ENCODE measurements at regions not wholly inside any gene's neighbourhood (a gene's known extent, or its start where the extent isn't known, plus 50 kb on each side); places are given as distances from the start of the nearest gene placed in this dataset.

- DNase-seq = no peak
Observed at GRCh38 chr18:14031053-14031452, 101.2 kb downstream of the ZNF519 start.

DNA sequence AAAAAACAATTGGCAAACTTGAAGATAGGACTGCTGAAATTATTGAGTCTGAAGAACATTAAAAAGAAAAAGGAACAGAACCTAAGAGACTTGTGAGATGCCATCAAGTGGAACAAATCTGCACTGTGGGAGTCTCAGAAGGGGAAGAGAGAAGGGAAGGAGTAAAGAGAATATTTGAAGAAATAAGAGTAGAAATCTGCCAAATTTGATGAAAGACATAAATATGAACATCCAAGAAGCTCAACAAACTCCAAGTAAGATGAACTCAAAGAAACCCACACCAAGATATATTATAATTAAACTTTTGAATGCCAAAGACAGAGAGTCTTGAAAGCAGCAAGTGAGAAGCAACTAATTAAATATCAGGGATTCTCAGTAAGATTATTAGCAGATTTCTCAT, 102.7 kb downstream of the ZNF519 start:
- DNase-seq = no peak

DNA sequence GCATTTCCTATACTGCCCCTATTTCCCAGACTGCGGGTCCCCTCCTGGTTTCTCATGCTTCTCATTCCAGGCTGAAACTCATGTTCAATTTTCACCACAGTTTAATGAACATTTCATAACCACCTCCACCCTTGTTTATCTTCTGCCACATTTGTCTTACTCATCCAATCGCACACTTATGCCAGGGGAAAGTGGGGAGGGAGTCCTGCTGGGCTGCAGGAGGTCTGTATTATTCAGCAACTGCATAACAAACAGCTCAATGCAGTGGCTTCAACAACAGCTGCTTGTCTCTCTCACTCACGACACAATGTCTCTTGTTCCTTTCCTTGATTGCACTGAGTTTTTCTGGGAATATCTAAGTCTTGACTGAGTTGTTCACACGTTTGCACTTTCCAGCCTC, 106.0 kb downstream of the ZNF519 start:
- DNase-seq = no peak

GRCh38 chr18:14025306-14025940, 106.8 kb downstream of the ZNF519 start:
- no peak for DNase-seq

DNA sequence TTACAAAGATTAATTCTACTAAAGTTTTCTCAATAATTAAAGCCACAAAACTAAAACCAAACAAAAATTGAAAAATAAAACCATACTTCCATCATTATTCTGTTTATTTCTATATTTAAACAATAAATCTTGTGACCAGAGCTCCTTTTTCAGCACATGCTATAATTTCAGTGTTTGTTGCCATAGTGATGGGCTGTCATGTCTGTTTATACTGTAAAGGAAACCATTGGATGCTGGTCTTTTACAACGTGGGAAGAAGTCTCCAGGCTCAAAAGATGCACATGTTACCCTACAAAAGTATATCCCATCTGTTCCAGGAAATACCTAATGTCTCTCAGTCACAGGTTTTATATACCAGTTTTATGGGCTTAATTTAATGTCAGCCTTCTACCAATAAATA, 100.1 kb upstream of the MC2R start:
- DNase-seq = no peak

GRCh38 chr18:14014456-14014855, 99.1 kb upstream of the MC2R start:
- no peak for DNase-seq

DNA sequence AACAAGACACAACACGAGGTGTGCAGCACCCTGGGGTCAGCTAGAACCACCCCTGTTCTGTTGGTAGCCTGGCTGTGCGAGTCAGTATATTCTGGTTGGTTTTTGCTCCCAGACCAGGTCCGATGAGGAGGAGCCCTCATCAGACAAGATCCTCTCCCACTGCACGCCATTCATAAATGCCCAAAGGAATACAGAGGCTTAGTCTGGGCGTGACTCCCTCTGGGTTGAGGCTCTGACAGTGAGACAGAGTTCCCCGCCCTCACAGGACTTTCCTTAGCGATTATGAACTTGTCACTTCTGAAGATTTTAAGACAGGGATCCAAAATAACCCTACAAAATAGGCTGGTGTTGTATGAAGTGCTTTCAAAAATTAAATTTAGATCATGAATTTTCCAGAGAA, 85.5 kb upstream of the MC2R start:
- no peak for DNase-seq

DNA sequence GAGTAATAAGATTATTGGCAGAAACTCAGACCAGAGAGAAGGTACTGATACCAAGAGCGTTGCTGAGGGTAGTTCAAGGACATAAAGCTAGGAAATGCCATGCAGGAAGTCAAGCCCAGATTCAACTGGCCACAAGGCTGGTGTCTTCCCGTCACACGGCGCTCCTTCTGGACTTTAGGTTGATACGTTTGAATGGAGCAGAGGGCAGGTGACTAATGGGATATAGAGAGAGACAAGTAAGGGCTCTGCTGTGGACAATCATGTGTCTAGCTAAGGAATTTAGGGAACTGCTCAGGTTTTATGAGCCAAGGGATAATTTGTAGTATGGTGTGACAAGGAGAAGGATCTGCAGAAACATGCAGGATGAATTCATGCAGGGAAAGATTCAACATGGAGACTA, 83.9 kb upstream of the MC2R start:
- DNase-seq = no peak

- no peak for DNase-seq
Observed at GRCh38 chr18:13998571-13998970, 83.2 kb upstream of the MC2R start.

DNA sequence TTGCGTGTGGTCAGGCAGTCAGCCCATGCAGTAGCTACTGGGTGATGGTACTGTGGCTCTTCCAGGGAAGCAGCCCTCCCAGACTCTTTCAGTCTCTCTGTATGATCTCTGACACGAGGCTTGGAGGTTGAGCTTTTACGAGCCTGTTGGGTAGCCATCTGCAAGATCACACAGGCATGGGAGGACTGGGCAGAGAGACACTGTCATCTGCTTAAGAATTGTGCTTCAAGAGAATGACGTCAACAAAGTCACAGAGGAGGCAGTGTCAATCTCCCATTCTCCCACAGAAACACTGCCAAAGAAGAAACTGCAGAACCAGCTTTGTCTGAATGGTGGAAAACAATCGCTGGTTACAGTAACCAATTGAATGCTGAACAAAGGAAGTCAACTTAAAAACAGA, 78.4 kb upstream of the MC2R start:
- DNase-seq = no peak

- DNase-seq = no peak
Observed at GRCh38 chr18:13992826-13993540, 77.6 kb upstream of the MC2R start.

- no peak for DNase-seq
Observed at GRCh38 chr18:13989199-13989598, 73.9 kb upstream of the MC2R start.

DNA sequence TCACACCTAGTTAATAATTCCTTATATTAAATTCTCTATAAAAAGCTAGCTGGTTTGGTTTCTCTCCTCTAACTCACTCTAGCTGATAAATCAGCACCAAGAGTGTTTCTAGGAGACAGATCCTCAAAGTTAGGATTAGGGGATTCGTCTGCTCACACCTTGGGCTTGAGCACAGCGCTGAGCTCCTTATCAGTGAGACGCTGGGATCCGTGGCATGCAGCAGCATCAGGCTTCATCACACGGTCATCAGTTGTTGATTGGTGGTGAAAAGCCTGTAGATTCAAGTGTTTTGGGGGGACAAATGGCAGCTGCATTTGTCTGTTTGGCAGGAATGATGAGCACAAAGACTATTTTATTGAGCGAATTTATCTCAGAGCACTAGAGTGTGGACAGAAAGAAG, 72.6 kb upstream of the MC2R start:
- no peak for DNase-seq

GRCh38 chr18:13984080-13984479, 68.7 kb upstream of the MC2R start:
- DNase-seq = no peak

DNA sequence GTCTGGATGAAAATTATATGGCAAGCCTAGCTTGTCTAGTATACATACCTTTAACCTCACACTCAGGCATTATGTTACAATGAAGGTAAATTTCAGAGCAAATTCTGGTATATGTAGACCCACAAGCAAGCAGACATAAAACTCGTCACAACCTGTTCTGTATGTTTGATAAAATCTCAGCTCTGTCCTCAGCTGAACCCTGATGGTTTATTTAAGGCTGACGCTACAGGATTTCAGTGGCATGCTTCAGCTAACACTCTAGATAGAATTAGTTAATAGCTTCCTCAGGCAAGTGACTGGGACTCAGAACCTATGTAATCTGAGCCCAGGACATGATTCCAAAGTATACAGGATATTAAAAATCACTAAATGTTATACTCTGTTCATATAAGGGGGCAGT, 68.2 kb upstream of the MC2R start:
- DNase-seq = no peak

GRCh38 chr18:13982126-13982525, 66.8 kb upstream of the MC2R start:
- DNase-seq = no peak

- peak; percentile 21 for DNase-seq
Observed at GRCh38 chr18:13973061-13973575, 57.8 kb upstream of the MC2R start.

All from NCI-H524 treated with DMSO at 0.1 percent for 48 hours (cell line).